ENCODE measurements at regions not wholly inside any gene's neighbourhood (a gene's known extent, or its start where the extent isn't known, plus 50 kb on each side); places are given as distances from the start of the nearest gene placed in this dataset.

- Histone ChIP-seq H3K36me3 (ENCODE audit: control insufficient read depth, insufficient read depth, low read length) (no peaks in the 10 kb centered on the region), H3K4me3 (replicated peaks; ENCODE audit: low read depth, low read length) (no peak overlapping the region), H3K27me3 (replicated peaks; ENCODE audit: control insufficient read depth, insufficient read depth, low read length) (no peaks in the 10 kb centered on the region)
- no peak for DNase-seq (ENCODE audit: extremely low read depth, insufficient read length)
- TF ChIP-seq CTCF (IDR thresholded peaks at IDR 0.05; ENCODE audit: insufficient read depth, low read length, poor library complexity, severe bottlenecking): no peak
Measured at GRCh38 chr5:101160002-101160401, 256.9 kb upstream of the ST8SIA4 start.

- no peaks in the 10 kb centered on the region for H3K36me3 ChIP-seq (ENCODE audit: control insufficient read depth, insufficient read depth, low read length)
- DNase-seq (ENCODE audit: extremely low read depth, insufficient read length): no peak
- TF ChIP-seq CTCF (IDR thresholded peaks at IDR 0.05; ENCODE audit: insufficient read depth, low read length, poor library complexity, severe bottlenecking): no peak
Measured at GRCh38 chr5:101159006-101159405, 255.9 kb upstream of the ST8SIA4 start.

GRCh38 chr5:101153526-101153925 is 250.4 kb upstream of the ST8SIA4 start:
- TF ChIP-seq CTCF (IDR thresholded peaks at IDR 0.05; ENCODE audit: insufficient read depth, low read length, poor library complexity, severe bottlenecking): no peak
- Histone ChIP-seq H3K27me3 (replicated peaks; ENCODE audit: control insufficient read depth, insufficient read depth, low read length) (no peaks in the 10 kb centered on the region), H3K36me3 (ENCODE audit: control insufficient read depth, insufficient read depth, low read length) (no peaks in the 10 kb centered on the region), H3K4me3 (replicated peaks; ENCODE audit: low read depth, low read length) (no peak overlapping the region)
- DNase-seq (ENCODE audit: extremely low read depth, insufficient read length): no peak

More at GRCh38 chr5:101159006-101159405, 255.9 kb upstream of the ST8SIA4 start:
- Histone ChIP-seq H3K4me3 (replicated peaks; ENCODE audit: low read depth, low read length) (no peak overlapping the region), H3K27me3 (replicated peaks; ENCODE audit: control insufficient read depth, insufficient read depth, low read length) (no peaks in the 10 kb centered on the region)

GRCh38 chr5:101143526-101143925 is 240.4 kb upstream of the ST8SIA4 start:
- DNase-seq (ENCODE audit: extremely low read depth, insufficient read length): no peak
- TF ChIP-seq CTCF (IDR thresholded peaks at IDR 0.05; ENCODE audit: insufficient read depth, low read length, poor library complexity, severe bottlenecking): no peak

GRCh38 chr5:101142102-101142501 is 239.0 kb upstream of the ST8SIA4 start:
- no peak for TF ChIP-seq CTCF (IDR thresholded peaks at IDR 0.05; ENCODE audit: insufficient read depth, low read length, poor library complexity, severe bottlenecking)
- DNase-seq (ENCODE audit: extremely low read depth, insufficient read length): no peak

More at GRCh38 chr5:101143526-101143925, 240.4 kb upstream of the ST8SIA4 start:
- H3K27me3 ChIP-seq (replicated peaks; ENCODE audit: control insufficient read depth, insufficient read depth, low read length): no peaks in the 10 kb centered on the region
- no peak overlapping the region for H3K4me3 ChIP-seq (replicated peaks; ENCODE audit: low read depth, low read length)
- H3K36me3 ChIP-seq (ENCODE audit: control insufficient read depth, insufficient read depth, low read length): no peaks in the 10 kb centered on the region

GRCh38 chr5:101136454-101136853 is 233.4 kb upstream of the ST8SIA4 start:
- H3K27me3 ChIP-seq (replicated peaks; ENCODE audit: control insufficient read depth, insufficient read depth, low read length): no peaks in the 10 kb centered on the region
- no peak for DNase-seq (ENCODE audit: extremely low read depth, insufficient read length)
- no peak overlapping the region for H3K4me3 ChIP-seq (replicated peaks; ENCODE audit: low read depth, low read length)
- TF ChIP-seq CTCF (IDR thresholded peaks at IDR 0.05; ENCODE audit: insufficient read depth, low read length, poor library complexity, severe bottlenecking): no peak
- no peaks in the 10 kb centered on the region for H3K36me3 ChIP-seq (ENCODE audit: control insufficient read depth, insufficient read depth, low read length)

More at GRCh38 chr5:101142102-101142501, 239.0 kb upstream of the ST8SIA4 start:
- no peak overlapping the region for H3K4me3 ChIP-seq (replicated peaks; ENCODE audit: low read depth, low read length)
- no peaks in the 10 kb centered on the region for H3K36me3 ChIP-seq (ENCODE audit: control insufficient read depth, insufficient read depth, low read length)
- H3K27me3 ChIP-seq (replicated peaks; ENCODE audit: control insufficient read depth, insufficient read depth, low read length): no peaks in the 10 kb centered on the region

All from GM06990 (cell line).